ENCODE measurements at regions not wholly inside any gene's neighbourhood (a gene's known extent, or its start where the extent isn't known, plus 50 kb on each side); places are given as distances from the start of the nearest gene placed in this dataset.

DNA sequence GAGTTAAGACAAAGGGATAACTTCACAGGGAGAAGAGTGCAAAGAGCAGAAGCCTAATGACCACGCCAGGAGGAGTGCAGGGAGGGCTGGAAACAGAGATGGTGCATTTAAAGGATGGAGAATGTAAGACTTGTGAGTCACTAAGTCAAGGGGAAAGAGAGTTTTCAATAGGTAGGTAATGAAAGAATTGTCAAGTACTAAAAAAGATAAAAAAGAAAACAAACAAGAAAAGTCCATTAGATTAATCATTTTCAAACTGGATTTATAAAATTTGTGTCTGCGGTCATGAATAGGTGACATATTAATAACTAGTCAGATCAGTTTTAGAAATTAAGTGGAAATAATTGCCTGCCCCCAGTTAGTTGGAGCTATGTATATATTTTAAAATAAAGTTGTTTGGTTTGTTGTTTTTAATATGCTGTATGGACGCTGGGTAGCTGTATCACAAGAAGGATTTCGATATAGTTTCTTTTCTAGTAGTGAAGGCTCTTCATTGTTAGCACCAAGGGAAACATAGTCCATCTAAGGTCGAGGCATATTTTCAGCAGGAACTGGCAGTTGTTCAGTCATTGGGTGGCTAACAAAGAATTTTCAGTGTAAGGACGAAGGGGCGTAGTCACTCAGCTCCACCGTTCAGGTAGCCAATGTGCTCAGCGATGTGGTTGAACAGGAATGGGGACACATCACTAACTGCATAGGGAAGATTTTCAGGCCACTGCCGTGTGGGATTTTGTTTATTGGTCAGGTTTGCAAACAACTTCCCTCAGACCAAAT is 203.0 kb downstream of the TGFB2 start:
- TF ChIP-seq, protein P1, sequence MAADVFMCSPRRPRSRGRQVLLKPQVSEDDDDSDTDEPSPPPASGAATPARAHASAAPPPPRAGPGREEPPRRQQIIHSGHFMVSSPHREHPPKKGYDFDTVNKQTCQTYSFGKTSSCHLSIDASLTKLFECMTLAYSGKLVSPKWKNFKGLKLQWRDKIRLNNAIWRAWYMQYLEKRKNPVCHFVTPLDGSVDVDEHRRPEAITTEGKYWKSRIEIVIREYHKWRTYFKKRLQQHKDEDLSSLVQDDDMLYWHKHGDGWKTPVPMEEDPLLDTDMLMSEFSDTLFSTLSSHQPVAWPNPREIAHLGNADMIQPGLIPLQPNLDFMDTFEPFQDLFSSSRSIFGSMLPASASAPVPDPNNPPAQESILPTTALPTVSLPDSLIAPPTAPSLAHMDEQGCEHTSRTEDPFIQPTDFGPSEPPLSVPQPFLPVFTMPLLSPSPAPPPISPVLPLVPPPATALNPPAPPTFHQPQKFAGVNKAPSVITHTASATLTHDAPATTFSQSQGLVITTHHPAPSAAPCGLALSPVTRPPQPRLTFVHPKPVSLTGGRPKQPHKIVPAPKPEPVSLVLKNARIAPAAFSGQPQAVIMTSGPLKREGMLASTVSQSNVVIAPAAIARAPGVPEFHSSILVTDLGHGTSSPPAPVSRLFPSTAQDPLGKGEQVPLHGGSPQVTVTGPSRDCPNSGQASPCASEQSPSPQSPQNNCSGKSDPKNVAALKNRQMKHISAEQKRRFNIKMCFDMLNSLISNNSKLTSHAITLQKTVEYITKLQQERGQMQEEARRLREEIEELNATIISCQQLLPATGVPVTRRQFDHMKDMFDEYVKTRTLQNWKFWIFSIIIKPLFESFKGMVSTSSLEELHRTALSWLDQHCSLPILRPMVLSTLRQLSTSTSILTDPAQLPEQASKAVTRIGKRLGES (CRISPR knock-in tag; IDR thresholded peaks at IDR 0.05; ENCODE audit: borderline replicate concordance), result no peak
- TF ChIP-seq, protein P2, sequence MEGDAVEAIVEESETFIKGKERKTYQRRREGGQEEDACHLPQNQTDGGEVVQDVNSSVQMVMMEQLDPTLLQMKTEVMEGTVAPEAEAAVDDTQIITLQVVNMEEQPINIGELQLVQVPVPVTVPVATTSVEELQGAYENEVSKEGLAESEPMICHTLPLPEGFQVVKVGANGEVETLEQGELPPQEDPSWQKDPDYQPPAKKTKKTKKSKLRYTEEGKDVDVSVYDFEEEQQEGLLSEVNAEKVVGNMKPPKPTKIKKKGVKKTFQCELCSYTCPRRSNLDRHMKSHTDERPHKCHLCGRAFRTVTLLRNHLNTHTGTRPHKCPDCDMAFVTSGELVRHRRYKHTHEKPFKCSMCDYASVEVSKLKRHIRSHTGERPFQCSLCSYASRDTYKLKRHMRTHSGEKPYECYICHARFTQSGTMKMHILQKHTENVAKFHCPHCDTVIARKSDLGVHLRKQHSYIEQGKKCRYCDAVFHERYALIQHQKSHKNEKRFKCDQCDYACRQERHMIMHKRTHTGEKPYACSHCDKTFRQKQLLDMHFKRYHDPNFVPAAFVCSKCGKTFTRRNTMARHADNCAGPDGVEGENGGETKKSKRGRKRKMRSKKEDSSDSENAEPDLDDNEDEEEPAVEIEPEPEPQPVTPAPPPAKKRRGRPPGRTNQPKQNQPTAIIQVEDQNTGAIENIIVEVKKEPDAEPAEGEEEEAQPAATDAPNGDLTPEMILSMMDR (CRISPR knock-in tag; IDR thresholded peaks at IDR 0.05), result no peak
- TF ChIP-seq DPF2 (CRISPR knock-in tag; IDR thresholded peaks at IDR 0.05; ENCODE audit: borderline replicate concordance, low read depth) (no peak), RAD21 (CRISPR knock-in tag; IDR thresholded peaks at IDR 0.05) (no peak), ZNF224 (CRISPR knock-in tag; IDR thresholded peaks at IDR 0.05) (no peak), ZEB1 (IDR thresholded peaks at IDR 0.05; ENCODE audit: insufficient replicate concordance, low read depth) (no peak), SP2 (CRISPR knock-in tag; IDR thresholded peaks at IDR 0.05) (no peak), EZH2 (conservative IDR thresholded peaks at IDR 0.05; ENCODE audit: low read depth, low read length) (no peak), ZKSCAN5 (CRISPR knock-in tag; IDR thresholded peaks at IDR 0.05) (no peak), TCF12 (IDR thresholded peaks at IDR 0.05) (no peak), TCF12 (CRISPR knock-in tag; IDR thresholded peaks at IDR 0.05) (no peak)

Measured in HepG2 (cell line).